ENCODE measurements at regions not wholly inside any gene's neighbourhood (a gene's known extent, or its start where the extent isn't known, plus 50 kb on each side); places are given as distances from the start of the nearest gene placed in this dataset.
"Not testable (repeated sequence)": the region's sequence is repeated elsewhere in the genome, so short reads cannot be mapped to it uniquely, and the experiment has no call there.

DNA sequence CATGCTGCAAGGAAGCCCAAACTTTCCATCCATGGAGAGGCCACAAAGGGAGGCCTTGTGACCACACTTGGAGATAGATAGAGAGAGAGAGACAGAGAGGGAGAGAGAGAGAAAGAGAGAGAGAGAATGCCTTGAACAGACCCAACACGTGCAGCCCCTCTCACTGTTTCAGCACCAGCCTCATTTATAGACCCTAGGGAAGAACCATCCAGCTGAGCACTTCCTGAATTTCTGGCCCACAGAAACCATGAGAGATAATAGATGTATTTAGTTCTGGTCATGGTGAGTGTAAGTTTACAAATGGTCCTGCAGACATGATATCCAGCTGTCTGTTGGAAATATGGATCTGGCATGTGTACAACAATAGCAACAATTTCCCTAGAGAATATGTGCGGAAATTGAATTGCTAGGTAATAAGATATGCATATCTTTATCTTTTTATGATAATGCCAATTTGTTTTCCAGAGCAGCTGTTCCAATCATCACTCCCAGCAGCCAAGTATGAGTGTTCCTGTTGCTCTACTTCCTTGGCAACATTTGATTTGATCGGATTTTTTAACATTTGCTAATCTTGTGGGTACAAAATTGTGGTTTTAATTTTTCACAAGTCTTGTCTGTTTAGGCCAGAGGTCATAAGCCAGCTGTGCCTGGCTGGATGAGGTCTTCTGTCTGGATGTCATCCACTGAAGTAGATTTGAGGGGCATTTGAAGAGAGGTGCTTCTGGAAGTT, 217.3 kb upstream of the IL12B start:
- DNase-seq: no peak

DNA sequence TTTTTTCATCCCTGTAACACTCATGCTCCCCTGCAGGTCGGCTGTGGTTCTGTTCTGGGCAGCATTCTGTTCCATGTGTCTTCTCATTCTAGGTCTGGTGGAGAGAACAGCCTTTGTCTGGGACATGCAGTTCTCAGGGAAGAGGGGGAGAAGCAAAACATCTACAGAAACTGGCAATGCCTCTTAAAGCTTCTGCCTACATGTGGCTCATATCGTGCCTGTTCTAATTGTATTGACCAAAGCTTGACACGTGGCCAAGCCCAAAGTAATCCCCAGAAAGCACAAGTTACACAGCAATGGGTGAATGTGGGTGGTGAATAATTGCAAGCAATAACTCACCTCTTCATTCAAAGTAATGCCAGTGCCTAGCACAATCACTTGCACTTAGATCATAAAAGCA, 218.2 kb upstream of the IL12B start:
- no peak for DNase-seq

DNA sequence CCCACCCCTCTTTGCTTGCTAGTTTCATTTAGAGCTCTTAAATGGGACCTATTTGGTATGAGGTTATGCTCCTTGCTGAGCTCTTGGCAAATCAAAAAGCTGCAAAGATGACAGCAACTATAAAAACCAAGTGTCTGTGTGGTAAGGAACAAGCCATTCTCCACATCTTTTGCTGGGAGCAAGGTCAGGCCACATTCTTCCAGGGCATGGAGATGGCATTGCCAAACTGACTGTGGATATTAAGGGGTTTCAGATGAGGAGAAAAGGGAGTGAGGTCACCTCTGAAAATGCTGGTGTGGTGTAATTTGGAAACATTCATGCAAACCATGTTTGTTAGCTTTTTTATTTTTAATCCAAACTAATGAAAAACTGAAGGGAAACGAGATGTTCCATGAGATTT, 218.8 kb upstream of the IL12B start:
- no peak for DNase-seq

DNA sequence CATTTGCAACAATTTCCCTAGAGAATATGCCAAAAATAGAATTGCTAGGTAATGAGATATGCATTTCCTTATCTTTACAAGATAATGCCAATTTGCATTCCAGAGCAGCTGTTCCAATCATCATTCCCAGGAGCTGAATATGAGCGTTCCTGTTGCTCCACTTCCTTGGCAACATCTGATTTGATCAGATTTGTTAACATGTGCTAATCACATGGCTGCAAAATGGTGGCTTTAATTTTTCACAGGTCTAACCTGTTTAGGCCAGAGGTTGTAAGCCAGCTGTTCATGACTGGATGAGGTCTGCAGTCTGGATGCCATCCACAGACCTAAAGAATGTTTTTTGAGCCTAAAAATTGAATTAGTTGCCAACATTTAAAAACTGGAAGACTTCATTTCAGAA, 220.7 kb upstream of the IL12B start:
- no peak for DNase-seq

DNA sequence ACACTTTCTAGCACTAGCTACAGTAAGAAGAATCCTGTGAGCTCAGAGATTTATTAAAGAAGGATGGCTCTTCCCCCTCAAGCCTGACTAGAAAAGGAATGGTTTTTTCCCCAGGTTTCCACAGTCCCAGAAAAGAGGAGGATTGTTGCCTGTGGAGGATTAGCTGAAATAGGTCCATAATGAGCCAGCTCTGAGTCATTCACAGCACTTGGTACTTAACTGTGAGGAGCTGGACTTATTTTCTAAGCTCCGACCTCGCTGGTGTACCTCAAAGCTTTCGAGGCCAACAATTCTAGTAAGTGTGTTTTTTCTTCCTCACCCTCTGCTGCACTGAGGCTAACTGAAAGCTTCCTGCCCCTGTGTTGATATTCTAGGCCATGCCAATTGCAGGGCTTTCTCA, 222.5 kb upstream of the IL12B start:
- no peak for DNase-seq

DNA sequence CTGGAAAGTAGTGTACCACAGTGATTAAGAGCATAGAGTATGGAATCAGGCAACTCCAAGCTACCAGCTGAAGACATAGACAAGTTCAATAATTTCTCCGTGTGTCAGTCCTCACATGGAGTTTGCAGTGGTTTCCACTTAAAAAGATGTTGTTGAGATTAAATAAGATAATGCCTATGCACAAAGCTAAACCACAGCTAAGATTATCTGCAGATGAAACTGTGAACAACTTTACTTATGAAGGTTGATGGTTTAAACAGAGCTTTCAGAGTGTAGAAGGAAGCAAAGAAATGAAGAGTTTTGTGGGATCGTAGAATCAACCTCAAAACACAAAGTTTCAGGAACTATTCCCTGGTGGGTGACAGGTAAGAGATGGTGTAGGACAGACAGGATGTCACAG, 223.5 kb upstream of the IL12B start:
- no peak for DNase-seq

DNA sequence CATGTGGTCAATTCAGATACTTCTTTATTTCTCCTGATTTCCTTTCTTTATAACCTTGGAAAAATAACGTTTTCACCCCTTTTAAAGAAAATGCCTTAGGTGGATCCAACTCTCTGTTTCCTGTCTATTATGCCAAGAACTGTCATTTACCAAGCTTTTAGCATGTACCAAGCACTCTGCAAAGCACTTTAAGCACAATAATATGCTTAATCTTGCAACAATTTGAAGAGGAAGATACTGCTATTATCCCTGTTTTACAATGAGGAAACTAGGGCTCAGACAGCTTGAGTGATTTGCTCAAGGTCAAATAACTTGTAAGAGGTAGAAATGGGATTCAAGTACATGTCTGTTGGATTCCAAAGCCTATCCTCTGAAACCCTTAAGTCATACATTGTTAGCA, 224.8 kb upstream of the IL12B start:
- no peak for DNase-seq

DNA sequence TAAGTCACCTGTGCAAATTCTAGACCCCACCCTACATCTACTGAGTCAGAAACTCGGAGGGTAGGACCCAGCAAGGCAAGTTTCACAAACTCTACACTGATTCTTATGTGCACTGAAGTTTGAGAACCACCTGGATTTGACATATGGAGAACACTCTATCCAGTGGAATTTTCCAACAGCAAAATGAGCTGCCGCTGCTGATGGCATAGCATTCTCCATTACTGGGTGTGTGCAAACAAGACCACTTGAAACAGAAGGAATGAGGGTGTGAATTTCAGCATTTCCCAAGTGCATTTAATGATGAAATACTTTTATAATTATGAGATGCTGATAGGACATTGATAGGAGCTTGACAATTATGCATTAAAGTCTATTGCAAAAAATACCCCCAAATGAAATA, 229.1 kb upstream of the IL12B start:
- no peak for DNase-seq

DNA sequence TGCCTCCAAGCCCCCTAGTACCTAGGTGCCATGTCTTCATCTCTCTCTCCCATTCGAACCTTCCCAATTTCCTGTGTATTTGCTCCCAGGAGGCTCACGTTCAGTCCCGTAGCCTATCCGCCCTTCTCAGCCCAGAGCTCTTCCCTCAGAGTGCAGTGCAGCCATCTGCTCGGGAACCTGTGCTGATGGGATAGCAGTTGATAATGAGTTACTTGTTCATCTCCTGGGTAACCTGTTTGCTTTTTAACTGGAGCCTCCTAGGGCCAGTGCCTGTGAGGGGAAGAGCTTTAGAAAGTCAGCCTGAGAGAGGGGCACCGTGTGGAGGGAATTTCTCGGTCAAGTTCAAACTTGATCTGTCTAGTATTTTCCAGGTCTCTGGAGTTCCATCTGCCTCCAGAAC, 229.8 kb upstream of the IL12B start:
- DNase-seq: no peak

DNA sequence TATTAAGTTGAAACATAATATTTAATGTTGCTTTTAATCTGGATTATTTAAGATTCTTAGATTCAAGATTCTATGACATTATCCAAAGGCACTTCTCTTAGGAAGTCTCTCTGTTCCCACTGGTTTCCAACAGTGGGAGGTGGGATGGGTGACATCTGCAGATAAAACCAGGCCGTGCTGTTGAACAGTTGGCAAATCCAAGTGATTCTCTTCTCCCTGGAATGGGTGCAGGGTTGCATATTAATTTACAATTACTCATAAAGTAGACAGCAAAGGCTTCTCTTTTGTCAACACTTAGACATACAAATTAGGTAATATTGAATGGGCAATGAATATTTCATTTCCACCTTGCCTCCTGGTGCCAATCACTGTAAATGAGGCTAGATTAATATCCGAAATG, 233.7 kb upstream of the IL12B start:
- DNase-seq: no peak

DNA sequence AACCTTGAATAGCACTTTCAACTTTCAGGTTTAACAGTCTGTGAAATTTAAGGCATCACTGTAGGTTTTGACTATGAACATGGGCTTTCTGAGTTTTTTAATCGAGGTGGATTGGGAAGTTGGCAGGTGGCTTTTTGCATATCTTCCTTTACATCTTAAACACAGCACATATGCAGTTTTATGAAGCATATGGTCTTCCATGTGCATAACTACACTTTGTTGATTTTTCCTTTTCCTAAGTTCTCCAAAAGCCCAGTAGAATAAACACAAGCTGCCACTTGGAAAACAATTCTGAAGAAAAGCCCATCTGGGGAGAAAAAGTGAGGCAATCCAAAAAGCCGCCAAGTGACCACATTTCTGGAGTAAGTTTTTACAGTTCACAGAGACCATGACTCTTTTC, 236.5 kb upstream of the IL12B start:
- no peak for DNase-seq

DNA sequence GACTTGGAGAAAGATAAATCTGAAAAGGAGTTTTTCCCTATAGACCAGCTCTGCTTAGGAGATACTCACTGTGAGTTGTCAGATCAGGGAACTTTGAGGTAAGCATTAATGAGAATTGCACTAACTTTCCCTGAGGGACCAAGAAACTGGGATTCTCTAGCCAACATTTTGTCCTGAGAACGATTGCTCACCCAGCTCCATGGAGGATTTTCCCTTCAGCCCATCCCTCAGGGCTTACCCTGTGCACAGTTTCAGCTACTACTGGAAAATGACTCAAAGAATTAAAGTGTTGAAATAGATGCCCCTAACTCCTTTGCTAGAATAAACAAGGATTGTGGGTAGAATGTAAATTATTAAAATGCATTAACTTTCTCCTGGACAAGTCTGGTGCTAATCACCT, 237.2 kb upstream of the IL12B start:
- no peak for DNase-seq

DNA sequence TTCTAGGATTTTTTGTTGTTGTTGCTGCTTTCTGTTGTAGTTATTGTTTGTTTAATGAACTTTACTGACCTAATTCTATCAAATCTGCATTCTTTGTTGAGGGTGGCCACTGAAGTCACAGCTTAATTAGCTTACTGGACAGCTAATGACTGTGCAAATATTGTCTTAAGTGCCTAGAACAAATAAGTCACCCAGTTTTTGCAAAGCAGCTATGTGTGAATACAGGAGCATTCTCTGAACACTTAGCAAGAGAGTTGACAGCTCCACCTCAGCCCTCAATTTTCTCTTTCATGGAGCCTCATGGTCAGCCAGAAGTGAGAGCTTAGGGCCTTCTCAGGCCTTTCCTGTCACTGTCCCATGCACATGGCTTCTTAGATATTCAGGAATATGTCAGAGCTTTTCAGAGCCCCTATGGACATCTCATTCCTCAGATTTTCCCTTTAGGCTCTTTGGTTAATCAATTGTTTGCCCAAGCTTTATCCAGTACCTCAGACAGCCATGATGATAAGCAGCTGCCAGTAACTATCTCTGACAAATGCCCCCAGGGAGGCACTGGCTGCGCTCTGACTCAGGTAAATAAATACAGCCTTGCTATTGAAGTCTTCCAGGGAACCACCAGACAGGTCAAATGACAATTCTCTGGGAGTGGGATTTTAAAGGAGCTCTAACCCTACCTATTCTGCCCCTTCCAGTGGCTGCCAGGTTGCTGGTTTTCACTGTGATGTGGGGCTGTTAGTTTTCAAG, 241.4 kb upstream of the IL12B start:
- DNase-seq: no peak

DNA sequence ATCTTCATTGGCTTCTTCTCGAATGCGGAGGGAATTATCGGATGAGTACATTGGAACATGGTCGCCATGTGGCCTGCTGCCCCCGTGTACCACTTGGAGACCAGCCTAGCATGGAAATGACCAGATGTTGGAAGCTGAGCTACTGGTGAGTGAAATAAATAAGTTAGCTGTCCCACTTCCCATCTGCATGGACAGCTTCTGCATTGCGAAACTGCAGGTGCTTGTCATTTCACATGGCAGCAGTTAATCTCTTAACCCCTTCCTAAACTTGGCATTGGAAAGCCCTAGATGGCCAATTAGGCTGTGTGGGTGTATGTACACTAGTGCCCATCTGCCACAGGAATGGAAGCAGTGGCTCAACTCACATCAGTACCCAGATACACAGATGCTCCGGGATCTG, 246.6 kb upstream of the IL12B start:
- no peak for DNase-seq

DNA sequence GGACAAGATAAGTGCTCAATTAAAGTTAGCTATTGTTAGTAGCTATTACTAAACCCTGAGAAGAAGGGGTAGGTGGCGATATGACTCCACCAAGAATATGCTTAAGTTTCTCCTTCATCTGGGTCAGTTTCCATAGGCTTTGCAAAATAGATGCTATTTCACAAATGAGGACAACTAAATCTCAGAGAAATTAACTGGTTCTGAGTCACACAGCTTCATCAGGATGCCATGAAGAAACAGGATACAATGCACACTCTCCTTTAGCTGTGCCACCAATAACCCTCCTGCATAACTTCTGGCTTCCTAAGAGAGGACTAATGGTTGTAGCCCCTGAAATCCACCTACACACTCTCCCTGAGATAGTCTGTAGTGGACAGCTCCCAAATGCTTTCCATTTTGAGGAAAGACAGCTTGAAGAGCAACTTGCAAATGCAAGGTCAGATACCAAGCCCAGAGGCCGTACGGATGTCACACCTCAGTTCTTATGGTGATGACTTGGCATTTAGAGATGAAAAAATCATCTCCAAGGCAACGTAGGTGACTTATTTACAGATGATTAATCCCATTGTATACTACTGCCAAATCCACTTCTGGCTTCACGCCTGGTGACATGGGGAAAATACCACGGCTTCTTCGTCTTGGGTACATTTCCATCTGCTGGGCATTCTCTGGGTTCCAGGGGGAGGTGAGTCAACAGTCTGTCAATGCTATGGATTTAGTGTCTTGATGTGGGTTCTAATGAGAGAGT, 251.4 kb upstream of the IL12B start:
- DNase-seq: no peak

DNA sequence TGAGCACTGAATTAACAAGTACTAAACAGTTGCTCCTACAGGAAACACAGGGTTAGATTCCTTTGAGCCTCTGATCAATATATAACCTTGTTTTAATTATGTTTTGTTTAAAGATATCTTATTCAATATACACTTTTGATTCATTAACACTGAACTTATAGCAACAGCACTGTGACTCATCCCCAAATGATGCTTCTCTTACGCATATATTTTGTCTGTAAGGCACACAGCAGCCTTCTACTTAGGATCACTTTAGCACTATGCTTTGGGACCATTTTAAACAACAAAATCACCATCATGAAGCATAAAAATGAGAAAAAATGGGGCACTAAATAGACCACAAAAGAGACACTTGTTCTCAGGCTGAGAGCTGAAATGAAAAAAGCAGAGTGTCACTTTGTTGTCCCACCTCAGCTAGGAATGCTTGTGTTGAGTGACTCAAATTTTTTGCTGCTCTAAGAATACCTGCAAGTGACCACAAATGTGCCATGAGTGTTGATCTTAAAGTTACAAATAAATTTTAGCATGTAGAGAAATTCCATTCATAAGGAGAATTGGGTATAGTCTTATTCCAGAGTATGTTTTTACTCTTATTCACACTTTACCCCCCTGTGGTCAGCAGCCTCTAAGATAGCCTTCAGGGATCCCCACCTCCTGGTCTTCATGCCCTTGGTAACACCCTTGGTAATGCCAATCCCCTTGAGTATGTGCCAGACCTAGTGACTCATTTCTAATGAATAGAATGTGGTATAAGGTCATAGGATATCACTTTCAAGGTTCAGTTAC, 252.7 kb upstream of the IL12B start:
- no peak for DNase-seq

DNA sequence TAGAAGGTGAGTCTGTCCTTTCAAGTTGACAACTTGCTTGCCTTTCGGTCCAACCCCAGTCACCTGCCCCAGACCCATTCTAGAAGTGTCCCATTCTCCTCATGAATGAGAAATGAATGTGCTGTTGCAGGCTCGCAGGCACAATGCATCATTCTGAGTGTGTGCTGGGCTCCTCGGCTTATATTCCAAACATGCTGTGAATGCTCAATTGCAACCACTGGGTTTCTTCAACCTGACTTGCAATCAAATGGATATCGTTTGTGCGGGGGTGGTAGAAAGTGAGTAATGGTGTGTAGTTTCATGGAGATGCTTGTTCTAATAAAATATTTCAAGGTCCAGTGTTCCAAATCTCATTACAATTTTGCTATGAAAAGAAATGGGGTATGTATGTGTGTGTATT, 256.6 kb upstream of the IL12B start:
- no peak for DNase-seq

DNA sequence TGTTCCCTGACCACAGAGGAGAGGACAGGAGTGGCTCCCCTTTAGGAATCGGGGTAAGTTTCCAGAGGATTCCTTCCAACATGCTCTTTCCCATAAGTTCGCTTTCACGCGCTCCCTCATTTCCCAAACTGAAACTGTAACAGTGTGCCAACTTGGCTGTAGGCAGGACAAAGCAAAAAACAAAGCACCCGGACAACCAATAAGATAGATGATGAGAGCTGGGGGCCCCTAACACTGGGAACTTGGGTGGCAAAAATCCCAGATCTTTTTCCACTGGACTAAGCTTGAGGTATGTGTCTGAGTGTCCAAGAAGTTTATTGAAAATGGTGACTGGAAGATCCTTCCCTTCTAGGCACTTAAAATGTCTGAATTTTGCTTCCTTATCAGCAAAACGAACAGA, 258.7 kb upstream of the IL12B start:
- DNase-seq: no peak

DNA sequence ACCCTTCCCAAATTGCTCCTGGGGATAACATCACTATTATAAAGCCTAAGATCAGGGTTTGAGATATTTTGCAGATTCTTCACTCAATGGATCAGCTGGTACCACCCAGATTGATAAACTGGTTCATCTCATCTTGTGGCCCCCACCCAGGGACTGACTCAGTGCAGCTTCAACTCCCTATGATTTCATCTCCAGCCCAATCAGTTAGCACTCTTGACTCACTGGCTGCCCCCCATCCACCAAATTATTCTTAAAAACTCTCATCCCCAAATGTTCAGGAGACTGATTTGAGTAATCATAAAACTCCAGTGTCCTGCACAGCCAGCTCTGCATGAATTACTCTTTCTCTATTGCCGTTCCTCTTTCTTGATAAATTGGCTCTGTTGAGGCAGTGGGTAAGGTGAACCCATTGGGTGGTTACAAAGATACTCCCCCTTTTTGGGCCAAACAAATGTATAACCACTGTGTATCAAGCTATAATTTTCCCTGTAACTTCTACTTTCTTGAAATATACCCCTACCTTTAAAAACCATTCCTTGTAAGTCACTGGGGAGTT, 263.3 kb upstream of the IL12B start:
- DNase-seq: no peak

DNA sequence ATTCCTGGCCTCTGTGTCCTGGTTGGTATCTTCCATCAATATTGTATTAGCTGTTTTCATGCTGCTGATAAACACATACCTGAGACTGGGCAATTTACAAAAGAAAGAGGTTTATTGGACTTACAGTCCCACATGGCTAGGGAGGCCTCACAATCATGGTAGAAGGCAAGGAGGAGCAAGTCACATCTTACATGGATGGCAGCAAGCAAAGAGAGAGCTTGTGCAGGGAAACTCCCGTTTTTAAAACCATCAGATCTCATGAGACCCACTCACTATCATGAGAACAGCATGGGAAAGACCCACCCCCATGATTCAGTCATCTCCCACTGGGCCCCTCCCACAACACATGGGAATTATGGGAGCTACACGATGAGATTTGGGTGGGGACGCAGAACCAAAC, 265.3 kb upstream of the IL12B start:
- not testable (repeated sequence) for DNase-seq

DNA sequence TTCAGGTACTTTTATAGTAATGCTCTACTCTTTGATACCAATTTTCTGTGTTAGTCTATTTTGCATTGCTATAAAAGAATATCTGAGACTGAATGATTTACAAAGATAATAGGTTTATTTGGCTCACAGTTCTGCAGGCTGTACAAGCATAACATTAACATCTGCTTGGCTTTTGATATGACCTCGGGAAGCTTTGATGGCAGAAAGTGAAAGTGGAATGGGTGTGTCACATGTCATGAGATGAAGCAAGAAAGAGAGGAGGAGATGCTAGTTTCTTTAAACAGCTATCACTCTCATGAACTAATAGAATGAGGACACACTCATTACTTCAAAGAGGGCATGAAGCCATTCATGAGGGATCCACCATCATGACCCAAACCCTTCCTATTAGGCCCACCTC, 270.9 kb upstream of the IL12B start:
- DNase-seq: no peak

DNA sequence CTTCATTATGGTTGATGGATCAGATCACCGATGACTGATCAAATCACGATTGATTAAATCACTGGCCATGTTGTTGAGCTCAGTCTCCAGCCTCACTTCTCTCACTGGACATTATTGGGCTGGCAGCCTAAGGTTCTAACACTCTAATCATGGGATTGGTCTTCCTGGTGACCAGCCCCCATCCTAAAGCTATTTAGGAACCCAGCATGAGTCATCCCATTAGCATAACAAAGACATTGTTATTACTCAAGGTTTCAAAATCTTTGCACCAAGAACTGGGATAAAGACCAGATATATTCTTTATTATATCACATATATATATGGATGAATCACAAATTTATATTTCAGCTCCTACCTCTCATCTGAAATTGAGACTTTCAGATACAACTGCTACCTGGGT, 272.1 kb upstream of the IL12B start:
- DNase-seq: no peak

DNA sequence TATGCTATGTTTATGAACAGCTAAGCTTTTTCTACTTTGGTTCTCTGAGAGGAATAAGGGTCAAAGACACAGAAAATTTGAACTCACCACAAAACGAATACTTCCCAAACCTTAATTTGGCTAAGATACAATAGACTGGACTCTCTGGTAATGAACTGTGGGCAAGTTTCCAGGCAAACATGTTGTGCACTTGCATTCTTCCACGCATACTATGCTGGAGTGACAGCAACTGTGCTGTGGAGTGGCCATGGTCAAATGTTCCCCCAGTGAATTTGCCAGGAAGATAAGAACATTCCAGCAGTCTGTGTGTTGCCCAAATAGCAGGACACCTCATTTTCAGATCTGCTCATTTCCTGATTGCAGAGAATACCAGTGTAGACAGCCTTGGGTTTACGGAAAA, 275.3 kb upstream of the IL12B start:
- DNase-seq: no peak
